AG04449 (cell line): ENCODE measurements at regions not wholly inside any gene's neighbourhood (a gene's known extent, or its start where the extent isn't known, plus 50 kb on each side); places are given as distances from the start of the nearest gene placed in this dataset.

Experiments
- CTCF ChIA-PET: fragments of 350-600 bp; formaldehyde crosslinking; extraction: SDS; loops from one replicate; lab custom pipeline; 2021; ENCODE audit warnings: antibody characterized with exemption; lab: Yijun Ruan, JAX
- POLR2A ChIA-PET: fragments of 400-600, 350-600 bp; formaldehyde crosslinking; extraction: SDS; loops from one replicate; lab custom pipeline; 2020; ENCODE audit warnings: antibody characterized with exemption, inconsistent platforms; lab: Yijun Ruan, JAX
- DNase-seq: peaks from one replicate; pipeline ENCODE4 v3.0.0-alpha.2; 2010; ENCODE audit warnings: low read depth, low spot score
- H3K4me3 ChIP-seq: 2 replicates; pipeline ENCODE4 v1.5.1; 2011; ENCODE audit warnings: low read depth, mild to moderate bottlenecking, control low read depth, low read length
- TF ChIP-seq, protein P1 (sequence below): IDR thresholded peaks from one replicate; pipeline ENCODE4 v1.5.1; 2011; ENCODE audit warnings: mild to moderate bottlenecking, moderate library complexity, low read length, control low read depth, inconsistent platforms; ENCODE audit not compliant: insufficient read depth; ENCODE audit errors: missing control alignments

DNA sequence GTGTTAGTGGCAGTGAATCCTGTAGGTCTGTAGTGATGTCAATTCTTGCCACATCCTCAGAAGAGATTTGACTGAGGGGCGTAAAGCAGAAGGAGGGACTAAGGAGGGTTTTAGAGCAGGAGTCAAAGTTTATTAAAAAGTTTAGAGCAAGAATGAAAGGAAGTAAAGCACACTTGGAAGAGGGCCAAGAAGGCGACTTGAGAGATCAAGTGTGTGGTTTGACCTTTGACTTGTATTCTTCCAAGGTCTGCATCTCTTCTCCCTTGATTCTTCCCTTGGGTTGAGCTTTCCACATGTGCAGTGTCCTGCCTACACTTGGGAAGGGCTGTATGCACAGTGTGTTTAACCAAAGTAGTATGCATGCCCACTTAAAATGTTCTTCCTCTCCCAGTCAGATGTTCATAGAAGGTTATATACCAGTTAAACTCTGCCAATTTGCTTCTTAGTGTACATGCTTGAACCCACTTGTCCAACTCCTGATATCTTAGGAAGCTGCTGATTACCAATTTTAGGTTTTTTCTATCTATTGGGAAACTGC lies 627.6 kb downstream of the MMUT start:
- CTCF ChIA-PET = interaction anchor here (0.5 to 1.0 kb wide), 2 partner anchors 17 to 65 kb away, joined by 3 read pairs; no protein-coding TSS in a partner anchor
- H3K4me3 ChIP-seq = no peak overlapping the region
- POLR2A ChIA-PET = no interaction called here
- TF ChIP-seq, protein P1, sequence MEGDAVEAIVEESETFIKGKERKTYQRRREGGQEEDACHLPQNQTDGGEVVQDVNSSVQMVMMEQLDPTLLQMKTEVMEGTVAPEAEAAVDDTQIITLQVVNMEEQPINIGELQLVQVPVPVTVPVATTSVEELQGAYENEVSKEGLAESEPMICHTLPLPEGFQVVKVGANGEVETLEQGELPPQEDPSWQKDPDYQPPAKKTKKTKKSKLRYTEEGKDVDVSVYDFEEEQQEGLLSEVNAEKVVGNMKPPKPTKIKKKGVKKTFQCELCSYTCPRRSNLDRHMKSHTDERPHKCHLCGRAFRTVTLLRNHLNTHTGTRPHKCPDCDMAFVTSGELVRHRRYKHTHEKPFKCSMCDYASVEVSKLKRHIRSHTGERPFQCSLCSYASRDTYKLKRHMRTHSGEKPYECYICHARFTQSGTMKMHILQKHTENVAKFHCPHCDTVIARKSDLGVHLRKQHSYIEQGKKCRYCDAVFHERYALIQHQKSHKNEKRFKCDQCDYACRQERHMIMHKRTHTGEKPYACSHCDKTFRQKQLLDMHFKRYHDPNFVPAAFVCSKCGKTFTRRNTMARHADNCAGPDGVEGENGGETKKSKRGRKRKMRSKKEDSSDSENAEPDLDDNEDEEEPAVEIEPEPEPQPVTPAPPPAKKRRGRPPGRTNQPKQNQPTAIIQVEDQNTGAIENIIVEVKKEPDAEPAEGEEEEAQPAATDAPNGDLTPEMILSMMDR = no peak
- DNase-seq = no peak

GRCh38 chr6:48834706-48835105 lies 628.3 kb downstream of the MMUT start:
- no peak overlapping the region for H3K4me3 ChIP-seq
- no peak for DNase-seq
- TF ChIP-seq, protein P1 = no peak
- CTCF ChIA-PET = no interaction called here
- POLR2A ChIA-PET = no interaction called here

DNA sequence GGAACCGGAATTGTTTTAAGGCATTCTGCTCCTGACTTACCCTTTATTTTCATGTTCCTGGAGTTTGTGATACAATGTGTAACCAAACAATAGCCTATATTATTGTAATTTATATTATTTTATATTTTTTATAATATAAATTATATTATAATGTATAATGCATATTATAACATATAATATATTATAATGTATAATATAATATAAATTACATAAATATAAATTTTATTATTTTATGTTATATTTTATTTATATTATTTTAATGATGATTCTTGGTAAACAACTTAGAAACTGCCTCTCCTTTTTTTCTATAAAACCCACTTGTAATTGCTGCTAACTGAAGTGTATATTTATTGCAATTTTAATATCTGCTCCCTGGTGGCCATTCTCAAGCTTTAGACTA lies 629.1 kb downstream of the MMUT start:
- H3K4me3 ChIP-seq = no peak overlapping the region
- ChIA-PET CTCF (no interaction called here), POLR2A (no interaction called here)
- TF ChIP-seq, protein P1 = no peak
- DNase-seq = no peak

- H3K4me3 ChIP-seq = peak overlapping the region; percentile 13; the same call in 1 of the 2 replicates
- TF ChIP-seq, protein P1 = no peak
- ChIA-PET POLR2A (interaction anchor here (0.6 to 1.3 kb wide), 2 partner anchors 9 to 313 kb away, joined by 3 to 4 read pairs; no protein-coding TSS in a partner anchor), CTCF (no interaction called here)
- peak; percentile 79 for DNase-seq
Observed at GRCh38 chr6:48826901-48827701, 636.0 kb downstream of the MMUT start.

DNA sequence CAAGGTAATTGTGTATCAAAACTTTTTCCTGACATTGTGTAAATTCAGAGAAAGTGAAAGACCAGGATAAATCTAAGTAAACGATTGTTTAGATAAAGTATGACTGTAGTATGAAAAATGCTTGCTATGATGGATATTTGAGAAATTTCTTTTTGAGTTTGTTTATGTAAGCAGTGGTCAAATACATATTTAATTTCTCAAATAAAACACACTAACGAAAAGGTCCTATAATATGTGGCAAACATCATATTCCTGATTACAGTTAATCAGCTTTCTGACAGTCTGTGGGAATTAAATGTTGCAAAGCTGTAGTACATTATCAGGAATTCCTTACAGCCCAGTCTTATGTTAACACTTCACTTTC lies 636.9 kb downstream of the MMUT start:
- POLR2A ChIA-PET = interaction anchor here (1.3 kb wide), 1 partner anchor 8 kb away, joined by 4 read pairs; no protein-coding TSS in a partner anchor
- TF ChIP-seq, protein P1 = no peak
- CTCF ChIA-PET = no interaction called here
- no peak overlapping the region for H3K4me3 ChIP-seq
- no peak for DNase-seq

DNA sequence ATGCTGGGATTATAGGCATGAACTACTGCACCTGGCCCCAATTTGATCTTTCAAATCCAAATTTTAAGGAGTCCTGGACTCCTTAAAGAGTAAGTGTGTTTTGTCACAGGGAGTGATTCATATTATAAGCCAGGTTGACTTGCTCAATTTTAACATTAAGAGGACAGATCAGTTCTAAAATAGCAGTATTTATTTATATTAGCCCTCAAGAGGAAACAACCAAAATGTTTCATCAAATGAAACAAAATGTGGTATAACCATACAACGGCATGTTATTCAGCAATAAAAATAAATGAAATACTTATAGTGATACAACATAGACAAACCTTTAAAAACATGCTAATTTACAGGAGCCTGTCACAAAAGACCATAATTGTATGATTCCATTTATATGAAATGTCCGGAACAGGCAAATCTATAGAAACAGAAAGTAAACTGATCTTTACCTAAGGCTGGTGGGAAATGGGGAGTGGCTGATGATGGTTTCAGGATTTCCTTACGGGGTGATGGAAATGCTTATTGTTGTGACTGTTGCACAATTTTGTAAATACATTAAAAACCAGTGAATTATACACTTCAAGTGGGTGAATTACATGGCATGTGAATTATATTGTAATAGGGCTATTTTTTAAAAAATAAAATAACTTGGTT lies 637.4 kb downstream of the MMUT start:
- ChIA-PET POLR2A (no interaction called here), CTCF (no interaction called here)
- peak overlapping the region; percentile 28; the same call in 1 of the 2 replicates for H3K4me3 ChIP-seq
- TF ChIP-seq, protein P1 = no peak
- DNase-seq = no peak
